Loucy (cell line): ENCODE measurements at regions not wholly inside any gene's neighbourhood (a gene's known extent, or its start where the extent isn't known, plus 50 kb on each side); places are given as distances from the start of the nearest gene placed in this dataset.

Experiments
- CTCF ChIP-seq: fragments of 200-600 bp; sonication (generic); conservative IDR thresholded peaks from 2 replicates; pipeline ENCODE4 v1.5.1; 2014; ENCODE audit warnings: mild to moderate bottlenecking, antibody characterized with exemption, low read length
- EZH2phosphoT487 ChIP-seq: fragments of 200-600 bp; IDR thresholded peaks from 2 replicates; pipeline ENCODE4 v1.6.1; 2018; ENCODE audit warnings: antibody characterized with exemption, mild to moderate bottlenecking, moderate library complexity, borderline replicate concordance

GRCh38 chr9:120327322-120327721, 252.6 kb downstream of the CDK5RAP2 start:
- no peak for TF ChIP-seq CTCF
- no peak for TF ChIP-seq EZH2phosphoT487
